ACC112 (cell line): ENCODE measurements at regions not wholly inside any gene's neighbourhood (a gene's known extent, or its start where the extent isn't known, plus 50 kb on each side); places are given as distances from the start of the nearest gene placed in this dataset.
"Not testable (repeated sequence)": the region's sequence is repeated elsewhere in the genome, so short reads cannot be mapped to it uniquely, and the experiment has no call there.

ENCODE experiments used
- H2AFZ ChIP-seq: fragments of 200-600 bp; sonication (generic); one replicate; pipeline ENCODE4 v1.6.0; 2017; ENCODE audit warnings: antibody characterized with exemption, low read length; ENCODE audit not compliant: unreplicated experiment
- H3K27ac ChIP-seq: fragments of 200-600 bp; sonication (generic); 2 replicates; pipeline ENCODE4 v1.5.1; 2014; ENCODE audit warnings: low read depth, mild to moderate bottlenecking, antibody characterized with exemption, low read length, moderate library complexity
- H3K27me3 ChIP-seq: fragments of 200-600 bp; sonication (generic); 2 replicates; pipeline ENCODE4 v1.6.1; 2014; ENCODE audit warnings: mild to moderate bottlenecking, antibody characterized with exemption, low read length, moderate library complexity, mixed read lengths; ENCODE audit not compliant: insufficient read depth
- H3K36me3 ChIP-seq: fragments of 200-600 bp; sonication (generic); 2 replicates; pipeline ENCODE4 v1.6.1; 2016; ENCODE audit warnings: mild to moderate bottlenecking, antibody characterized with exemption, low read length, moderate library complexity, mixed read lengths; ENCODE audit not compliant: insufficient read depth
- H3K4me1 ChIP-seq: fragments of 200-600 bp; sonication (generic); one replicate; pipeline ENCODE4 v1.6.1; 2016; ENCODE audit warnings: low read length, mixed read lengths; ENCODE audit not compliant: insufficient read depth, unreplicated experiment, control insufficient read depth
- H3K4me3 ChIP-seq: fragments of 200-600 bp; sonication (generic); 2 replicates; pipeline ENCODE4 v1.5.1; 2014; ENCODE audit warnings: mild to moderate bottlenecking, low read depth, low read length
- H3K79me2 ChIP-seq: fragments of 200-600 bp; sonication (generic); one replicate; pipeline ENCODE4 v1.6.0; 2016; ENCODE audit warnings: low read length; ENCODE audit not compliant: control insufficient read depth, unreplicated experiment, insufficient read depth

DNA sequence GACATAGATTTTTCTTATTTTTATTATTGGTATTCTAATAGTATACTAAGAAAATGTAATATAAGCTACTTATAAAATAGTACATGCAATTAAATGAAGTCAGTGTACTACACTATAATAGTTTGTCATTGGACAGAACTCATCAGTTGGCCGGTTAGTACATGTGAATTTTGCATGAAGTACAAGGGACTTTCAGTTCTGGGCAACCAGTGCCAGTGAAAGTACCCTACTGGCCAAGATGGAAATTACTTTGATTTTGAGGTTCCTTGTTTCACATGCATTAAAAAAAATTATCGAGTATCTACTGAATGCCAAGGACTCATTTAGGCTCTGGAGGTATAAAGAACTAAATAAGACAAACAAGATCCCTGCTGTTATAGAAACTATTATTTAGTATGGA, 213.4 kb upstream of the ELL2 start:
- Histone ChIP-seq H3K4me1 (peaks cover 38% of the 10 kb centered on the region), H3K4me3 (no peak overlapping the region), H2AFZ (no peak overlapping the region), H3K36me3 (no peaks in the 10 kb centered on the region), H3K27me3 (no peaks in the 10 kb centered on the region), H3K27ac (no peak overlapping the region), H3K79me2 (no peaks in the 10 kb centered on the region)

- no peak overlapping the region for H3K4me3 ChIP-seq
- no peaks in the 10 kb centered on the region for H3K79me2 ChIP-seq
- no peaks in the 10 kb centered on the region for H3K36me3 ChIP-seq
- no peak overlapping the region for H2AFZ ChIP-seq
- H3K4me1 ChIP-seq: peaks cover 38% of the 10 kb centered on the region
- no peak overlapping the region for H3K27ac ChIP-seq
- no peaks in the 10 kb centered on the region for H3K27me3 ChIP-seq
These were observed 211.7 kb upstream of the ELL2 start for GRCh38 chr5:96173366-96173765.

- Histone ChIP-seq H3K79me2 (no peaks in the 10 kb centered on the region), H3K27ac (no peak overlapping the region), H3K4me1 (peaks cover 31% of the 10 kb centered on the region), H3K36me3 (no peaks in the 10 kb centered on the region), H3K4me3 (no peak overlapping the region), H3K27me3 (no peaks in the 10 kb centered on the region), H2AFZ (no peak overlapping the region)
These were observed 210.8 kb upstream of the ELL2 start for GRCh38 chr5:96172436-96172835.

DNA sequence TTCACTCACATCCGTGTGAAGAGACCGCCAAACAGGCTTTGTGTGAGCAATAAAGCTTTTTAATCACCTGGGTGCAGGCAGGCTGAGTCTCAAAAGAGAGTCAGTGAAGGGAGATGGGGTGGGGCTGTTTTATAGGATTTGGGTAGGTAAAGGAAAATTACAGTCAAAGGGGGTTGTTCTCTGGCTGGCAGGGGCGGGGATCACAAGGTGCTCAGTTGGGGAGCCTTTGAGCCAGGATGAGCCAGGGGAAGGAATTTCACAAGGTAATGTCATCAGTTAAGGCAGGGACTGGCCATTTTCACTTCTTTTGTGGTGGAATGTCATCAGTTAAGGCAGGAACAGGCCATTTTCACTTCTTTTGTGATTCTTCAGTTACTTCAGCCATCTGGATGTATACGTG, 210.3 kb upstream of the ELL2 start:
- not testable (repeated sequence) for H3K27ac ChIP-seq, H3K4me3 ChIP-seq, H3K36me3 ChIP-seq, H3K27me3 ChIP-seq, H2AFZ ChIP-seq, H3K79me2 ChIP-seq
- peaks cover 26% of the 10 kb centered on the region for H3K4me1 ChIP-seq

DNA sequence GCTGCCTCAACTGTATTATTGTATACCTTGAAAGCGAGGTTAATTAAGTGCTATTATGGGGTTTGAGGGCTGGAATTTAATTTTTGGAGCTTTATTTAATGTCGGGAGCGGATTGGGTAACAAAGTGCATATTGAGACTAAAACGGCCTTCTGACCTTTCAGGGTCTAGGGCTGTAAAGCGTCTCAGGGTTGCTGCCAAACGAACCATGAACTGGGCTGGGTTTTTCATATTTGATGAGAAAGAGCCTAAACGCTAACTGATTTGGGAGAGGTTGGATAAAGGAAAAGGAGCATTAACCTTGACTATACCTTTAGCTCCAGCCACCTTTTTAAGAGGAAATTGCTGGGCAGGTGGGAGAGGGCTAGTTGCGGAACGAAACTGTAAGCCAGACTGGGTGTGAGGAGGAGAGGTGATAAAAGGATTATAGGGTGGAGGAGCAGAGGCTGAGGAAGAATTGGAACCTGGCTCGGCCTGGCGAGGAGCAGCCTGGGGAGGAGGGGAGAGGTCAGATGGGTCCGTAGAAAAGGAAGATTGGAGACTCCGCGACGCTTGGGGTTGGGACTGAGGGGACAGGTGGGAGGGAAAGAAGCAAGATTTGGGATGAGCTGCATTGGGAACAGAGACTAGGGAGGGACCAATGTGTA, 209.0 kb upstream of the ELL2 start:
- H3K36me3 ChIP-seq, H3K27me3 ChIP-seq, H3K79me2 ChIP-seq, H3K27ac ChIP-seq, H2AFZ ChIP-seq, H3K4me3 ChIP-seq: not testable (repeated sequence)
- H3K4me1 ChIP-seq: peaks cover 14% of the 10 kb centered on the region

DNA sequence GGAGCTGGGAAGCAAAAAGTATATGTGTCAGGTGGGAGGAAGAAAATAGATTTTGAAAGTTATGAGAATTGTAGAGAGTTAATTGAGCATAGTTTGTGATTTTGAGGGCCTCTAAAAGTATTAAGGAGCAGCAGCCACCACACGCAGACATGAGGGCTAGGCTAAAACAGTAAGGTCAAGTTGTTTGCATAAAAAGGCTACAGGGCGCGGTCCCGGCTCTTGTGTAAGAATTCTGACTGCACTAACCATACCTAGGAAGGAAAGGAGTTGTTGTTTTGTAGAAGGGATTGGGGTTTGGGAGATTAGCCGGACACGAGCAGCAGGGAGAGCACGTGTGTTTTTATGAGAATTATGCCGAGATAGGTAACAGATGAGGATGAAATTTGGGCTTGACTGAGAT, 207.2 kb upstream of the ELL2 start:
- not testable (repeated sequence) for H3K27ac ChIP-seq, H3K79me2 ChIP-seq, H3K36me3 ChIP-seq, H3K4me3 ChIP-seq, H2AFZ ChIP-seq, H3K27me3 ChIP-seq
- H3K4me1 ChIP-seq: peaks cover 11% of the 10 kb centered on the region

GRCh38 chr5:96159043-96159442, 197.4 kb upstream of the ELL2 start:
- Histone ChIP-seq H3K27ac (no peak overlapping the region), H3K79me2 (no peaks in the 10 kb centered on the region), H3K36me3 (no peaks in the 10 kb centered on the region), H2AFZ (no peak overlapping the region), H3K4me1 (no peaks in the 10 kb centered on the region), H3K4me3 (no peak overlapping the region), H3K27me3 (no peaks in the 10 kb centered on the region)

GRCh38 chr5:96157841-96158291, 196.2 kb upstream of the ELL2 start:
- no peaks in the 10 kb centered on the region for H3K36me3 ChIP-seq
- no peak overlapping the region for H3K27ac ChIP-seq
- no peaks in the 10 kb centered on the region for H3K4me1 ChIP-seq
- H3K4me3 ChIP-seq: no peak overlapping the region
- H3K79me2 ChIP-seq: no peaks in the 10 kb centered on the region
- no peaks in the 10 kb centered on the region for H3K27me3 ChIP-seq
- no peak overlapping the region for H2AFZ ChIP-seq

- Histone ChIP-seq H3K27me3 (no peaks in the 10 kb centered on the region), H3K36me3 (no peaks in the 10 kb centered on the region), H2AFZ (no peak overlapping the region), H3K27ac (no peak overlapping the region), H3K4me3 (no peak overlapping the region), H3K79me2 (no peaks in the 10 kb centered on the region), H3K4me1 (no peaks in the 10 kb centered on the region)
These were observed 195.6 kb upstream of the ELL2 start for GRCh38 chr5:96157077-96157780.

- Histone ChIP-seq H3K4me1 (no peaks in the 10 kb centered on the region), H3K27me3 (no peaks in the 10 kb centered on the region), H3K4me3 (no peak overlapping the region), H3K79me2 (no peaks in the 10 kb centered on the region), H3K27ac (no peak overlapping the region), H3K36me3 (no peaks in the 10 kb centered on the region), H2AFZ (no peak overlapping the region)
These were observed 193.5 kb upstream of the ELL2 start for GRCh38 chr5:96155147-96155546.

DNA sequence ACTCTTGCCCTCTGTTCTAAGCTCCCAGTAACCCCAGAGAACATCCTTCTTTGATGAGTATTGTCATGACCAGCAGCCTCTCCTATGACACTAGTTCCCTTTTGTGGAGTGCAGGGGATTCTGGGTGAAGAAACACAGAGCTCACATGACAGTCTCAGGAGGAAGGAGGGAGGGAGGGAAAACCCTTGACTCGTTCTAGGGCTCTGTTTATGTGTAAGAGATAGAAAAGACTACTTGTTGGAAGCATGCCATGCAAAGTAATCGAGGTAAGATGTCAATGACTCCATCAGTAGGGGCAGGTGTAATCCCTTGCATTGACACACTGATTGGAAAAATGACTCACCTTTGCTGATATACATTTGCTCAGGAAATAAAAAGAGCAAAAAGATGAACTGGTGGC, 190.2 kb upstream of the ELL2 start:
- H3K36me3 ChIP-seq: no peaks in the 10 kb centered on the region
- H2AFZ ChIP-seq: no peak overlapping the region
- H3K4me3 ChIP-seq: no peak overlapping the region
- no peak overlapping the region for H3K27ac ChIP-seq
- H3K79me2 ChIP-seq: no peaks in the 10 kb centered on the region
- H3K4me1 ChIP-seq: no peaks in the 10 kb centered on the region
- H3K27me3 ChIP-seq: no peaks in the 10 kb centered on the region
